ENCODE measurements at regions not wholly inside any gene's neighbourhood (a gene's known extent, or its start where the extent isn't known, plus 50 kb on each side); places are given as distances from the start of the nearest gene placed in this dataset.

DNA sequence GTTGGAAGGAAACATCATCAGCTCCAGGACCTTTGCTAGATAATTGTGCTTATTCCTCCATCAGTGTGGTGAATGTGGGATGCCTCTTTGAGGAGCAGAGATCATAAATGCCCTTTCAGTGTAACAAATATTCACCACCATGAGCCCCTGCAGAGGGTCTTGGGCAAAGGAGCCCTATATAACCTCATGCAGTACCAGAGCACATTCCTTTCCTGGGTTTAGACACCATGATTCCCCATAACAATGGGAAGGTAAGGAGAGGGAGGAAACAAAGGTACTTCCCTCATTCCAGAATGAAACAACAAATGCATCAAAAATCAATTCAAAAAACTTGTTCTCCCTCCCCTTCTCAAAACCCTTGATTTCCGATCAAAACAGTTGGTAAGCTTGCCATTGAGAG, 103.4 kb upstream of the PROX1 start:
- ATAC-seq (no peak), DNase-seq (no peak)

DNA sequence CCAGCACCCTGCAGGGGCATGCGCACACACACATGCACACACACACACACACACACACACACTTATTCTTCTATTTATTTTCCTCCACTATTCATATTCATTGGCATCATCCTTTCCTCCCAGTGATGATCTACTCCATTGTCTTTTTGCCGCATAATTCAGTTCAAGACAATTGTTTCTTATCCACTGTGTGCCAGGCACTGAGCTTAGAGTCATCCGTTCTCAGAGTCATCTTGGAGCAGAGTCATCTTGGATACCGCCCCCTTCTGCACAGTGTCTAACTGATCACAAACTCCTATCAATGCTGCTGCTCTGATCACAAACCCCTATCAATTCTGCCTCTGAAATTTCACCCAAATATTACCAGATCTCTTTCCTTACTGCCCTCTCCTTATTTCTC, 102.8 kb upstream of the PROX1 start:
- ATAC-seq (no peak), DNase-seq (no peak)

DNA sequence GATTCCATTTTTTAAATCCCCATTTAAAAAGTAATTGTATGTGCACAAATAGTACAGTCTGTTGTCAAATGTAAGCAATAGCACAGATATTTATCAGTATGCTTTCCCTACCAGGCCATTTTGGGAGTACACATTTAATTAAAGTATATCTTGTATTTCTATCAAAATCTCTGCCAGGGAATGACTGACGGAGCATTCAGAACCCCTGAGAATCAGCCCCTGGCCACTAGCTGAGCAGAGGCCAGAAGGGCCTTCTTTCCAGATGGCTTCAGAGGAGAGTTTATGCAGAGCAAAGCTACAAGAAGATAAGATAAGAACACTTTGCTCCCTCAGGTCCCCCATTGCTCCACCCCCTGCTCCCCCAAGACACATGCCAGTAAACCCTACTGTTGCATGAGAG, 99.9 kb upstream of the PROX1 start:
- DNase-seq (no peak), ATAC-seq (no peak)

DNA sequence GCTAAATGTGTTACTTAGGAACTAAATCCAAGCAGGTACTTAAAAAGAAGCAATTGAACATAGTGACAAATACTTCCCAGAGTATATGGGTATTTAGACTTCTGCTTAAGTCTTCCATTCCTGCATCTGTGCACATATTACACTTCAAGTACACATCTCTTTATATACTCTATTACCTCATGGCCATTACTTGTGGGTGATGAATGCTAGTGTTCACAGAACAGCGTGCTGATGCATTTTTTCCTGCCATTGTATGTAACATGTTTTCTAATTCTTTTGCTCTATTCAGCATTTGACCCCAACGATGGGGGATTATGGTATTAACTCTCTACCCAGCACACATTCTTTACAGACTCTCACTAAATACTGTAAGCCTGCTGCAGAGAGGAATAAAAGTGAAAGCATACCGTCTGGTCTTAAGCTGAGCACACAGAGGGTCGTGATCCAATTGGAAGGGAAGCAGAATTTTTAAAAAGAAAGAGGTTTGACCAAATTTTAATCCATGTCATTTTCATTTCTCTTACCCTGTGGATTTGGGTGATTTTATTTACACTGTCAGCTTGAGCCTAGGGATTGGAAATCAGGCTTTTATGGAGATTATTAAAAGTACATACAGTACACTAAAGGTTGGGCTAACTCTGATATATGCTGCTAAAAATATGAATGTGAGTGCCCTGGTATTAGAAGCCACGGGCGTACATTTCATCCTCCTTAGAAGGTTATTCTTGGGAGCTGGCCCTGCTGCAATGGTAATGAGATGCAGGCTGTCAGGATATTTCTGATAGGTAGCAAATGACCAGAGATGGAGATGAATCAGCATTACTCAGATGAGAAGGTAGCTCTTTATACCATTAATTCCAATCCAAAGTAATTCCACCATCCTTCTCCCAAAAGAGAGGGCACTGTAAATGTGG, 95.5 kb upstream of the PROX1 start:
- DNase-seq (no peak), ATAC-seq (no peak)

DNA sequence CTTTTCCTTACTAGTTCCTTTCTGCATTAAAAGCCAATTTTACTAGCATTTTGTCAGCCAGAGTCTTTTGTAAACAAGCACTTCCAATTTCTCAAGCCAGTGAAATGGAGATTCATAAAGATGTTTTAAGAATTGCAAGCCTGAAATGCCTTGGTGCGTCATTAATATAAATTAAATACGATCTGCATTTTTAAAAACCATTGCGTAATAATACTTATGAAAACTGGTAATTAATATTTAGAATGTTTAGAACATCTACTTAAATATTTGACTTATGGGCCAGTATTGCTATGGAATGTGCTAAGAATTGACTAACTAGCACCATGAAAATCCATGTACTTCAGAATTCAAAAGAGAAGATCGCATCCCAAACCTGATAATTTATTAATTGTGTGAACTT, 89.1 kb upstream of the PROX1 start:
- DNase-seq (no peak), ATAC-seq (no peak)

DNA sequence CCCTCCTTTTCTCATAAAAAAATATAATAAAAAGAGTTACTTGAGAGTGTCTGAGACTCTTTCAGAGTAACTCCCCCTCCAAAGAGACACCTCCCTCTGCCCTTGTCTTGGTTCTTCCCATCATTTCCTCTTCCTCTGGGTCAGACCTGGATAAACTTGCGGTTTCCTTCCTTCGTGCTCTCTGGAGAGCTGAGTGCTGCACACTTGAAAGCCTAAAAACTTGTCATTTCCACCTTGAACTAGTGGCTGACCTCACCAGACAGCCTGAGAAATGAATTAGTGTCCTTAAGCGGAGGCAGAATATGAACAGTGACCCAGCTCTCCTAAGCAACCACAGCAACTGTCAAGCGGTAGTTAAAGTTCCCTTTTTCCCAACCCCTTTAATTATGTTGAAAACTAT, 88.4 kb upstream of the PROX1 start:
- DNase-seq (no peak), ATAC-seq (no peak)

DNA sequence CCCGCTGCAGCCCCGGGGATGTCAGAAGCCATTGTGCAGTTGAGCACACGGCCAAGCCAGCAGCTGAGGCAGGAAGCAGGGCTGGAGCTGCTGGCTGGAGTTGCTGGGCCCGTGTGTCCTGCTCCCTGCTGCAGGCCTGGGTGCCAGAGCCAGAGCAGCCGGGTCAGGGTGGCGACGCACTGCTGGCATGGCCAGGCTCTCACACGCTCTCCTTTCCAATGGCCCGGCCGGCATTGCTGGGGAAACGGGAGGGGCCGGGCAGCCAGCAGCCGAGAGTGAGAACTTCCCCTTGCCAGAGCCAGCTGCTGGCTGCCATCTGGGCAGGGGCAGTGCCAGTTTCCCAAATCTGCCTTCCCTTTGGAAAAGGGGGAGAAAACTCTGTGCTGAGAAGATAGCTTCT, 82.4 kb upstream of the PROX1 start:
- no peak for ATAC-seq

DNA sequence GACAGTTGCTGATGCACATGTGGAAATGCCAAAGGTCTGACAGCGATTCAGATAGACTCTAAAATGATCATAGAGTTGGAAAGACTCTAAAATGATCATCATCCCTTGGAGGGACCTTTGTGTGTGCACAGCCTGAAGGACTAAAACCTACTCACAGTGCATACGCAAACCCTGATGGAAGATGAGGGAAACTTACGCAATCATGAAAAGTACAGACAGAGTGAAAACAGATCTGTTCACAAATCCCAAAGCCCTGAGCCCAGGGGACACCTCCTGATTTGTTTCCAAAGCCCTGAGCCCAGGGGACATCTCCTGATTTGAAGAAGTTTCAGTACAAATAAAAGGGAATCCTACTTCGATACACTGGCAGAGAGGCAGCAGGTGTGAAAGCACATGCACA, 79.3 kb upstream of the PROX1 start:
- DNase-seq: no peak
- ATAC-seq: no peak

More for the DNA sequence above, 82.4 kb upstream of the PROX1 start:
- DNase-seq: no peak

DNA sequence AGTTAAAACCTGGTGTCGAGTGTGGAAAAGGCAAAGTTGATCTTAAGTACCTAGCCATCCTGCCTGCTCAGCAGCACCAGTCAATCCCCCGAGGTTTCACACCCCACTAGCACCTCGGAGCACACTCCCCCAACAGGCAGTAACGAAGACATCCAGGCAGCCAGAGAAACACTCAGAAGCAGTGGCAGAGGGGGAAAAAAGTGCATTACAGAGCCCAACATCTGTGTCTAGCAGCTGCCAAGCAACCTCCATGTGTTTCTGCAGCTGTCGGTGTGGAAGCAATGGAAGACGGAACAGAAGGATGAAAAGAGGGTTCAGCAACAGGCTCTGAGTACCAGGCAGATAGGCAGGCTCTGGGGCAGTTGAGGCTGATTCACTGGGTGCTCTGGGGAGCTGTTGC, 73.4 kb upstream of the PROX1 start:
- ATAC-seq (no peak), DNase-seq (no peak)

DNA sequence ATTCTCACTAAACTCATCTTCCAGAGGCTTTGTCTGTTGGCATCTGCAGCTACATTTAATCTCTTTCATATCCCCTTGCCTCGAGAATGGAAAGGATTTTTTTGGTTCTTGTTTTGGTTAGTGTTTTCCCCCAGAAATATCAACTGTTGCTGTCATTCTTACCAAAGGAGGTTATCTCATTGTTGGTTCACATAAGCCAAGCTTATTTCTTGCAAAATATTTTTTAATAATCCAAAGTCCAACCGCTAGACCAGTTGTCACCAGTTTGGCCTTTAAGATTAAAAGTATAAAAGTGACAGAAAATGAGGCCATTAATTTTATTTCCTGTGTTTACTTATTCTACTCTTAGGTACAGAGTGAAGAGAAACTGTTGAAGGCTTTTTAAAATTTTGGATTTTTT, 66.5 kb upstream of the PROX1 start:
- DNase-seq (no peak), ATAC-seq (no peak)

DNA sequence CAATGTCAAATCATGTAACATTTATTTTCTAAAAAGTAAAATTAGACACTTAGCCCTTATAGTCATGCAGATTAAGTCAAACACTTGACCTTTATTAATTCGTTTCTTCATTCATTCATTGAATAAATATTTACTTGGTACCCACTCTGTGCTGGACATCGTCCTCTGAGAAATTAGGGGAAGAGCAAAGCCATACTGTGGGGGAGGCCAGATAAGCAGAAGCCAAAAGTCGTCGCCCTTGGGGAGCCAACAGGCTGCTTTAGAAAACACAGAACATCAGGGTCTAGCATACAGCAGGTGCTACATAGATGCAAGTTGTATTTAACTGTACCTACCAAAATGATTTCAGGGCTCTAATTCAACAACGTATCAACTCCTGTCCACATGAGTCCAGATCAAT, 66.1 kb upstream of the PROX1 start:
- DNase-seq (no peak), ATAC-seq (no peak)

DNA sequence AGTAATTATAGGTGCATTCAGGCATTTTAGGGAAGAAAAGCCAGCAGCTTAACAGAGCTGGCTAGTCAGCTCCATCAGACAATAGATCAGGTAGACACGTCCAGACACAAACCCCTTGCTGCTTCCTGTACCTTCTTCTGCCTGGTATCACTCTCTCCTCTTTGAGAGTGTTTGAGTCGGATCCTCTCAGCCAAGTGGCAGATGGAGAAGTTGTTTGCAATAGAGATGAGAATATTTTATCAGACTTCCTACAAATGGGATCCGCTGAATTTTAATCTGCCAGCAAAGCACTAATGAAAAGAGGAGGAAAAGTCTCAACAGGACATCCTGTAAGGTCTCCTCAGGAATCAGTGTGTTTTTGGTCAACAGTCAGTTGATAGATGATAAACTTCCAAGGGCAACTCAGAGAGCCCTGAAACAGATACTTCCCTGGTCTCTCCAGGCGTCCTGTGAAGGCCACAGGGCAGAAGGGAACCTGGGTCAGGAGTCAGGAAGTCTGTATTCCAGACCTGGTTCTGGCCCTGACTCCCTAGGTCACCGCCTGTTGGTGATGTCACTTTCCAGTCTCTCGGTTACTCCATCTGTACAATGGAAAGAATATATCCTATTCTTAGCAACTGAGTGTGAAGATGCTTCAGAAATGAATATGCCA, 62.1 kb upstream of the PROX1 start:
- no peak for DNase-seq

DNA sequence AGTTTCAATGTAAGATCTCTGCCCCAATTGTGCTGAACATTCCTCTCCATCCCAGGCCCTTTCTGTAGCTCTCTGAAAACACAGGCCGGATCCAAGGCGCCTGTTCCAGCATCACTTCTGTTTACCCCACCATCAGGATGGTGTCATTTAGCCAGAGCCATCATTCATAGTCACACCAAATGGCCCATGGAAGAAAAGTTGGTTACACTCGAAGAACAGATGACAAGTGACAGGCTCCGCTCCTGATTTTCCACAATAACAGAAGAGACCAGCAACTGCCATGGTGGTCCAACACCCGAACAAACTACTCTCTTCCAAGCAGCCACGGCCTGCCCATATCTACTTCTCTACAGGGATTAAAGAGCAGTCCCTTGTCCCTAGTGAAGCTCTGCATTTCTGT, 59.9 kb upstream of the PROX1 start:
- DNase-seq: no peak

More for the DNA sequence above, 62.1 kb upstream of the PROX1 start:
- no peak for ATAC-seq

DNA sequence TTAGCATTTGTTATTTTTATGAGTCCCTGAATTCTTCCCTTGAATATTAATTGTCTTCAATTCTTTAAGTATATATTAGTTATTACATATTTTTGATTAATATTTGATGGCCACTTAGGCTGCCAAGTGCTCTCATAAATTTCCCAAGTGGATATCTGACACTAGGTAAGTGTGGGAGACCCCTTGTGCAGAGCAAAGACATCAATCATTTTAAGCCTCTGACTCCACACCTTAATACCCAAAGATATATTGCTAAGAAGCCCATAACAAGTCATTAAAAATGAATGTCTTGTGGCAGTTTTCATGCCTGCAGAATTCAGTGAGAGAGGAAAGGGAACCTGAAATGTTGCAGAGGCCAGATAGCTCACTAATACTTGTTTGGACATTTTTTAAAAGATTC, 58.4 kb upstream of the PROX1 start:
- DNase-seq (no peak), ATAC-seq (no peak)

More for the DNA sequence above, 59.9 kb upstream of the PROX1 start:
- no peak for ATAC-seq

DNA sequence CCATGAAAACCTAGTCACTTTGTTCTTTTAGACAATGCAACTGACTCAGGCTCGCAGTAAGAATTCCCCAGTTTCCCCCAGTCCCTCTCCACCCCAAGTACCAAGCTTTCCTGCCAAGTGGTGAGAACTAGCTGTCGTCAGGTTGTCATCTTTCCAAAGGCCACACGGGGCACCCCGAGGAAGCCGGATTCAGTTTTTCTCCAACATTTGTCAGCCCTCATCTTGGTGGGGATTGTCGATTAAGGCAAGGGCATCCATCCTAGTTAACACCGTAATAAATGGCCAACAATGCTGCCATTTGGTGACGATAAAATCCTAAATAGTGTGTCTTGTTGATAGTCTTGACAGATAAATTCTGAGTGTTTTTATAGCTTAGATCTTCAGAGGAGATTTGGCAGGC, 55.9 kb upstream of the PROX1 start:
- DNase-seq: no peak
- ATAC-seq: no peak

DNA sequence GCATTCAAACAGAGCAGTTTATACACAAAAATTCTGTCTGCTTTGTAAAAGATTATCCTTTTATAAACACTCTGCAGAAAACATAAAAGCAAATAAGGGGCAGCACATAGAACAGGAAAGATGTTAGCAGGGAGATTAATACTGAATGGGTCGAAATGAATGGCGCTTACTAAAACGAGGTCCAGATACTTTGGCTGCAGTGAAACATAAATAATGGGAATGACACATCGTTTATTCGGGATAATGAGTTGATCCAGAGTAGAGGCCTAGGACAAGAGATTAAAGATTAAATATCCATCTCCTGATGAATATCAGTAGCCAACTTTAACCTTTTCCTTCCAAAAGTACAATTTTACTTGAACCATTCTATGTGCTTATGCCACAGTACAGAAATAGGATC, 54.4 kb upstream of the PROX1 start:
- ATAC-seq (no peak), DNase-seq (no peak)

DNA sequence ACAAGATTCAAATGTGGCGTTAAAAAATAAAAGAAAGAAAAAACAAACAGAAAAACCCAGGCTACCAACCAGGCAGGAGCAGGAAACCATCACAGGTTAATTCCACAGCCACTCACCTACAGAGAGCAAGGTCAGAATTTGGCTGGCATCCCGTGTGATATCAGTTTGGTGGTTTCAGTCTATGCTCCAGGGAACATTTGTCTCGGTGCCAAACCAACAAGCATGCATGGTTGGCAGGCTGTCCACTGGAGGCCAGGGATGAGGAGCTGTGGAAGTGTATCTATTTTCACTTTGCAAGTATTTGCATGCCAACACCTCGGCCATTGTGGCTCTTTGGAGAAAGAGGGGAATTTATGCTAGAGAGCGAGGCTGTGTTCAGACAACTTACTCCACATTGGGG, 53.1 kb upstream of the PROX1 start:
- DNase-seq (no peak), ATAC-seq (no peak)

DNA sequence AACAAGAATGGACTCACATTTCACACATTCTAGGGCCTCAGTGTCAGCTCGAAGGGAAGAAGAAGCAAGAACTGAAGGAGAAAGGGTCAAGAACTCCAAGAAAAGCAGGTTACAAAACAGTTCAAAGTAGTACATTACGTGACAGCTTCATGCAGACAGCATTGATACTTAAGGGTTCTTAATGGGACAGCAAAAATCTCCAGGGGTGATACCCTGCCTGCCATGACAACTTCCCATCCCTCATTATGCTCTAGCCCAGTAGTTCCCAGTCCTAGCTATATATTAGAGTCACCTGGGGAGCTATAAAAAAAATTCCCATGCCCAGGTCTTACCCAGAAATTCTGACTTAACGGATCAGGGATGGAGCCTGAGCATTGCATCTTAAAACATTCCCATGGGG, 51.2 kb upstream of the PROX1 start:
- DNase-seq (no peak), ATAC-seq (no peak)
